ENCODE measurements at regions not wholly inside any gene's neighbourhood (a gene's known extent, or its start where the extent isn't known, plus 50 kb on each side); places are given as distances from the start of the nearest gene placed in this dataset.

DNA sequence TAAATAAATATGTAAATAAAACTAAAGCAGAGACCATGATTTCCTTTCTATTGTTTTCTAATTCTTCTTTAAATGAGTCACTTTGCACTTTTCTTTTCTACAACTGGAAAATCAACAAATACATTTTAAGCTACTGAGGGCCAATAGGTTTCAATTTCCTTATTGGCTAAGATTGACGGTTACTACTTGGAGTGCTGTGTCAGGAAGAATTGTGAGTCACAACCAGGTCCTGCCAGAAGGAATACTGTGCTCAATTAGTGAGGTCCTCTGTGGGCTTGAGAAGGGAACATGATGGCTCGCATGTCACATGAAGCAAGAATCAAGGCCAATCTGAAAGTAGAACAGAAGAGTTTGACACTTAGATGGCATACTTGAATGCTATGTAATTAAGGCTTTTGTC is 110.8 kb downstream of the HMHB1 start:
- TF ChIP-seq, protein P1, sequence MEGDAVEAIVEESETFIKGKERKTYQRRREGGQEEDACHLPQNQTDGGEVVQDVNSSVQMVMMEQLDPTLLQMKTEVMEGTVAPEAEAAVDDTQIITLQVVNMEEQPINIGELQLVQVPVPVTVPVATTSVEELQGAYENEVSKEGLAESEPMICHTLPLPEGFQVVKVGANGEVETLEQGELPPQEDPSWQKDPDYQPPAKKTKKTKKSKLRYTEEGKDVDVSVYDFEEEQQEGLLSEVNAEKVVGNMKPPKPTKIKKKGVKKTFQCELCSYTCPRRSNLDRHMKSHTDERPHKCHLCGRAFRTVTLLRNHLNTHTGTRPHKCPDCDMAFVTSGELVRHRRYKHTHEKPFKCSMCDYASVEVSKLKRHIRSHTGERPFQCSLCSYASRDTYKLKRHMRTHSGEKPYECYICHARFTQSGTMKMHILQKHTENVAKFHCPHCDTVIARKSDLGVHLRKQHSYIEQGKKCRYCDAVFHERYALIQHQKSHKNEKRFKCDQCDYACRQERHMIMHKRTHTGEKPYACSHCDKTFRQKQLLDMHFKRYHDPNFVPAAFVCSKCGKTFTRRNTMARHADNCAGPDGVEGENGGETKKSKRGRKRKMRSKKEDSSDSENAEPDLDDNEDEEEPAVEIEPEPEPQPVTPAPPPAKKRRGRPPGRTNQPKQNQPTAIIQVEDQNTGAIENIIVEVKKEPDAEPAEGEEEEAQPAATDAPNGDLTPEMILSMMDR (IDR thresholded peaks at IDR 0.05 in 4 of 5, conservative IDR thresholded peaks at IDR 0.05 in 1 of 5), result no peak
- TF ChIP-seq POLR2A (IDR thresholded peaks at IDR 0.05), result no peak
